GM21737 (cell line): ENCODE measurements at regions not wholly inside any gene's neighbourhood (a gene's known extent, or its start where the extent isn't known, plus 50 kb on each side); places are given as distances from the start of the nearest gene placed in this dataset.

Experiments used
- ATAC-seq: cut with Tn5 transposase; IDR thresholded peaks from one replicate; pipeline ENCODE4 v1.9.1; 2021; ENCODE audit warnings: mild to moderate bottlenecking, moderate library complexity; ENCODE audit not compliant: unreplicated experiment

GRCh38 chr5:18091142-18091541, 456.9 kb downstream of the TAF11L14 start:
- no peak for ATAC-seq

DNA sequence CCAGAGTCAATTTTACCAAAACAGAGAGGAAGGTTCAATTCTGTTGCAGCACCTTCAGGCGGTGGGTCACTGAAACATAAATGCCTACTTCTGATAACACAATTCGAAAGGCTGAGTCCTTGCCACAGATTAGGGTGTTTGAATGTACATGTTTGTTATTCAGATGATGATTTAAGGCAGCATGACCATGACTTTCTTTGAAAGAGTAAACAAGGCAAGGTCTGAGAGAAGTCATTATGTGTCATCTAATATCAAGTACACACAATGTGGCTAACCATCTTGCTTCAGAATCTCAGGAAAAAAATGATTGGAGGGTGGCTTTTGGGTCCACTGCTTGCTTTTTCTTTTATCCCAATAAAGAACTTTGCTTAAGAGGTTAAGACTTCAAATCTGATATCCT, 457.5 kb downstream of the TAF11L14 start:
- ATAC-seq = no peak

- ATAC-seq = no peak
Observed at GRCh38 chr5:18095061-18095460, 460.8 kb downstream of the TAF11L14 start.

DNA sequence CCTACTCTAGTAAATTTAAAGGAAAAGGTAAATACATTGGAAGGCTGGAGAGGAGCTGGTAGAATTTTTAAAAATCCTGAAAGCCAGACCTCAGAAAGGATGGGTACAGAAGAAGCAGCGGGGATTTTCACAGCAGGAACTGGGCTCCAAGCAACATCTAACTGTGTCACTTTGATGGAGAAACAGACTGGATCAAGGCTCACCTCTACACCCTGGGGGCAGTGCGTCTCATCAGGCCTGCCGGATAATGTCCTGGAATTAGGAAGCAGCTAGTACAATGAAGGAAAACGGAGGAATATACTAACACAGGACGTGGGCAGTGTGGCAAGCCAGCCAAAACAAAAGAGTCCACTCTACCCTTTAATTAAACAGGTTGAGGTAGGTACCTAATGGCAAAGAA, 463.6 kb downstream of the TAF11L14 start:
- ATAC-seq = no peak

- no peak for ATAC-seq
Observed at GRCh38 chr5:18098691-18099090, 464.4 kb downstream of the TAF11L14 start.

DNA sequence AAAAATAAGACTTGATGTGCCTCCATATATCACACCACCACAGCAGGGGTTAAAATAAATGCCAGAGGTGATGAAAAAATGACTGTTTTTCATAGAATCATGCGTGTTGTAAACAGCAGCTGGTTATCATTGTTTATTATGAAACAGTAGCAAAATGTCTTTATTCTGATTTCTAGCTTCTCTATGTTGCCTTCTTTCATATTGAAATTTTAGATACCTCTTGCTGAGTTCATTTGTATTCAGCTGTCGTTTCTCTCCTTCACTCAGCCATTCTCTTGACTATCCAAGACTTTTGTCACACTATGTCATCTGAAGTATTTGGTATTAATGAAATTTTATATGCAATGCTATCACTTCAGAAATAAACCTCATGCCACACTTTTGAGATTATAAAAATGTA, 465.0 kb downstream of the TAF11L14 start:
- ATAC-seq = no peak

DNA sequence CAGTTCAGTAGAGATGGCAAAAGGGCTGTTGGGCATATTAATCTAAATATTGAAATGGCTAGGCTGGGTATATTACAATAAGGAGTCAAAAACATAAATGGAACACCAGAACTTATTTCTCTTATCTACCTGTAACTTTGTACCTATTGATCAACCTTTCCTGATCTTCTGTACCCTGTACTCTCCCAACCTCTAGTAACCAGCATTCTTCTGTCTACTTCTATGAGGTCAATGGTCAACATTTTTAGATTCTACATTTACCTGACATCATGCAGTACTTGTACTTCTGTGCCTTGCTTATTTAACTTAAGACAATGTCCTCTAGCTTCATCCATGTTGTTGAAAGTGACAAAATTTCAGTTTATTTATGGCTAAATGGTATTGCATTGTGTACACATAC, 467.3 kb downstream of the TAF11L14 start:
- ATAC-seq = no peak

GRCh38 chr5:18102733-18103132, 468.5 kb downstream of the TAF11L14 start:
- ATAC-seq = no peak

DNA sequence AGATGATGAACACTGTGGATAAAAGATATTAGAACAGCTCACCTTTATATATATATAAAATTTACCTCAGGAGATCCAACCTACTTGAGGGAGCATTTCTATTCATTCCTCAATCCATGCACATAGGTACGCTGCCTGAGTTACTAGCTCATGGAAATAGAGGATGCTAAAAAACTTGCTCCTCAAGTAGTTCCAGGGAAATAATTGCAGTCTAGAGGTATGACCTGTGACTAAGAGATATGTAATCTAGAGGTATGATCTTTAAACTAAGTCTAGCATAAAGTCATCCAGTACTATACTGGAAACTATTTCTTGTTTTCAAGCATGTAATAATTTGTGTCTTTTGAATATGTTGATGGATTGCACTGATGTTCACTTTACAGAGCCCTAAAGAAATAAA, 471.2 kb downstream of the TAF11L14 start:
- ATAC-seq = no peak

DNA sequence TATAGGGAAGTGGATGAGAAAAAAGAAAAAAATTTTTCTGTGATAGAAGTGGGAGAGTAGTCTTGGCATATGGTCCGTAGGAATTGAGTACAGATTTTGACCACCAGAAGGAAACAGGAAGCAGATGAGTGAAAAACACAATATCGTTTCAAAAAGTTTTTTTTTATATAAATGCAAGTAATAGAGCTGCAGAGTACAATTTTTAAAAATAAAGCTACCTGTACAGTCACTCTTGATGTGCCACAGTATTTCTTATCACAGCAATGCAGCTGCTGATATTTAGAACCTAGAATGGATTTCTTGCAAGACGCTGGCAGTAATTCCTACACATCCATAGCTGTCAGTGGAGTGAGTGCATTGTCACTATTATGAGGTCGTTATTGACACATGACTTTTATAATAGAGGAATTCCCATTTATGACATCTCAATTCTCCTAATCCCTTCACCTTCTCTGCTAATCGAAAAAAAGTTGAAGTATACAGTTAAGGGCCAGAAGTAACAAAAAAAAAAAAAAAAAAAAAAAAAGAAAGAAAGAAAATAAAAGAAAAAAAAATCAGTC, 477.7 kb downstream of the TAF11L14 start:
- no peak for ATAC-seq

DNA sequence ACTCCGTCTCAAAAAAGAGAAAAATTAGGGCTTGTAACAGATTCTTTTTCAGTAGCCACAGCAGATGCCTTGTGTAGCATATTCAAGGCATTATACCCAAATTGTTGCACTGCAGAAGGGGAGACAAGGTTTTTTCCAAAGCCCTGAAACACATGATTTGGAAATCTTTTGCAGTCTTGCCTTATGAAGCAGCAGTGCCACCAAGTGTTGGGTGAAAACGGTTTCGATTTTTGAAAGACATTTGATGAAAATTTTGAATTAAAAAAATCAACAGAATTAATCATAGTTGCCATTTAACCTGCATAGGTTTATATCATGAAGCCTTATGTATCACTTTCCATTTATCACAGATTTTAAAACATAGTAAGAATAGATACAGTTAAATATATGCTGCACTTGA, 479.5 kb downstream of the TAF11L14 start:
- no peak for ATAC-seq

- ATAC-seq = no peak
Observed at GRCh38 chr5:18114151-18114757, 480.0 kb downstream of the TAF11L14 start.

DNA sequence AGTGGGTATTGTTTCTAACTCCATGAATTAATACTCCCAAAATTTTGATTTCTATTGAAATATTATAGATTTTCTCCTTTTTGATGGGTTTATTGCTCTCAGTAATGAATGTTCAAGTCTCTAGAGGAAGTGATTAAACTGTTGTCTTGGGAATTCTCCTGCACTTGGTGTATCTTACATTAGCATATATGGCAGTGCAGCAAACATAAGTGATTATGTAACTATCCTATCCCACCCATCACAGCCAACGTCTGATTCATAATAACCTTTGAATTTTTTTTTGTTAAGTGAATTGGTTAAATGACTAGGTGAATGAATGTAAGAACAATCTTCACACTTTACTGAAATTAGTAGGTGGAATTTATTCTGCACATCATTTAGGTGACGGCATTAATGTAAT, 483.7 kb downstream of the TAF11L14 start:
- no peak for ATAC-seq

DNA sequence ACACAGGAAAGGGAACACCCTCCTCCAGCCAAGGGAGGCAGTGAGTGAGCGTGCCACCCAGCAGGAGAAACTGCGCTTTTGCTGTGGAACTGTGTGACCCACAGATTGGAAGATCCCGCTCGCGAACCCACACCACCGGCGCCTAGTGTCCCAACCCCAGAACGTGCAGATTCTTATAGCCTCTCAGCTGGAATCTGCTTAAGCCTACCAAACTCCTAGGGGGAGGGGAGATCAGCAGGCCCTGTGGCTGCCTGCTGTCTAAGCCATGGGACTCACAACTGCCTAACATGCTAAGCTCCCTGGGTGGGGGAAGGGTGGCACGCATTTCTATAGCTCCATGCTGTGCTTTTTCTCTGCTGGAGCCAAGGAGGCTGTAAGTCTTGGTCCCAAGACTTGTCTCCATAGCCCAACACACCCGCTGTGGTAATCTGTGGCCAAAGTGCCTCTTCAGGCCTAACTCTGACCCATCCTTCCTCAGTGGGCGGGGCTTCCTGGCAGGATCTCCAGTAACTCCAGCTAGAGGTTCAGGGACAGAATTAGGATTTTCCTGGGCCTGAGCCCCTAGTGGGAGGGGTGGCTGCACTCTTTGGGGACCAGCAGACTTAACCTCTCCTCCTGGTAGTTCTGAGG, 485.0 kb downstream of the TAF11L14 start:
- no peak for ATAC-seq

GRCh38 chr5:18141222-18141621, 507.0 kb downstream of the TAF11L14 start:
- no peak for ATAC-seq

GRCh38 chr5:18142831-18143230, 508.6 kb downstream of the TAF11L14 start:
- ATAC-seq = no peak

GRCh38 chr5:18152671-18153070, 518.4 kb downstream of the TAF11L14 start:
- no peak for ATAC-seq

GRCh38 chr5:18158166-18158565, 523.9 kb downstream of the TAF11L14 start:
- no peak for ATAC-seq

GRCh38 chr5:18159331-18159730, 525.1 kb downstream of the TAF11L14 start:
- no peak for ATAC-seq

GRCh38 chr5:18171684-18172083, 537.4 kb downstream of the TAF11L14 start:
- ATAC-seq = no peak

DNA sequence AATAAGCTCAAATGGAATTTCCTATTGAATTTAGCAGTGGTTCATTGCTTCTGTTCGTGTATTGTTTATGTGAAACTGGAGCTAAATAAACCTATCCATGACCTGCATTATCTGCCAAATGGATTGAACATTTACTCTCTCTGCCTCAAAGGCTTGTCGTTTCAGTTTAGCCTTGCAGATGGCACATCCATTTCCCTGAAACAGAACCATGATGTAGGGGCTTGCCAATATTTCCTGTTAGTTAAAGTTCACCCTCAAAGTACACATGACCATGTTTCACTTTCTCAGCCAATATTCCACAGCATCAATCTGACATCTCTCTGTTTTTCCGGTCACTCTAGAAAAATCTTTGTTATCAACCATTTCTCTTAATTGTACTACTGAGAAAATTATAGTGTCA, 545.3 kb downstream of the TAF11L14 start:
- ATAC-seq = no peak

DNA sequence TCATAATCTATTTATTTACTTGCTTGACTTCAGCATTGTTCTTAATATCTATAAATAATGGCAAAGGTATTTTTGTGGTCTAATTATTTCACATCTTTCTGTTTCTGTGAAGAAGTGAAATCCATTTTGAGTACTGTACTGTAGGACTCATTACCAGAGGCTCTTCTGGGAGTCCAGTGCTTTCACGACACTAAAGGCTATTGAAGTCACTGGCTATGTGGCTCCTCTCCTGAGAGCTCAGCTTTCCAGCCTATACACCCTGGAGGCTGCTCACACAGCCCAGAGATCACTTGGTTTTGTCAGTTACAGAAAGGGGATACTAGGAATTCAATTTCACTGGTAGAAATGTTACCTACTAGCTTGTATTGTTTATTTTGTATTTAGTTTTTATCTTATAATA, 547.3 kb downstream of the TAF11L14 start:
- no peak for ATAC-seq

GRCh38 chr5:18195910-18196309, 561.6 kb downstream of the TAF11L14 start:
- no peak for ATAC-seq
